ENCODE measurements at regions not wholly inside any gene's neighbourhood (a gene's known extent, or its start where the extent isn't known, plus 50 kb on each side); places are given as distances from the start of the nearest gene placed in this dataset.

DNA sequence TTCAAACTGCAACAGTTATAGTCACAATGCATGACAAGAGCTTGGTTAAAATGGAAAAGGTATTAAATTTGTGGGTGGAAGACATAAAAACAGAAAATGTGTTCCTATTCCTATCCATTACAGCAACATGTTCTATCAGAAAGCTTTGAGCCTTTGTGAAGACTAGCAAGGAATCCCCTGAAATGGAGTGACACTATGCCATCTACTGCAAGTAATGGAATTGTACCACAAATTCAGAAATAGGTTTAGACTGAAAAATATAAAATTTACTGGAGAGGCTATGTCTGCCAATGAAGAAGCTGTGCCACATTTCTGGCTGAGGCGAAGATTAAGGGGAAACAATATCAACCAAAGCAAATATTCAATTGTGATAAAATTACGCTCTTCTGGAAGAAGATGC is 247.9 kb downstream of the ADAM29 start:
- TF ChIP-seq, protein P1, sequence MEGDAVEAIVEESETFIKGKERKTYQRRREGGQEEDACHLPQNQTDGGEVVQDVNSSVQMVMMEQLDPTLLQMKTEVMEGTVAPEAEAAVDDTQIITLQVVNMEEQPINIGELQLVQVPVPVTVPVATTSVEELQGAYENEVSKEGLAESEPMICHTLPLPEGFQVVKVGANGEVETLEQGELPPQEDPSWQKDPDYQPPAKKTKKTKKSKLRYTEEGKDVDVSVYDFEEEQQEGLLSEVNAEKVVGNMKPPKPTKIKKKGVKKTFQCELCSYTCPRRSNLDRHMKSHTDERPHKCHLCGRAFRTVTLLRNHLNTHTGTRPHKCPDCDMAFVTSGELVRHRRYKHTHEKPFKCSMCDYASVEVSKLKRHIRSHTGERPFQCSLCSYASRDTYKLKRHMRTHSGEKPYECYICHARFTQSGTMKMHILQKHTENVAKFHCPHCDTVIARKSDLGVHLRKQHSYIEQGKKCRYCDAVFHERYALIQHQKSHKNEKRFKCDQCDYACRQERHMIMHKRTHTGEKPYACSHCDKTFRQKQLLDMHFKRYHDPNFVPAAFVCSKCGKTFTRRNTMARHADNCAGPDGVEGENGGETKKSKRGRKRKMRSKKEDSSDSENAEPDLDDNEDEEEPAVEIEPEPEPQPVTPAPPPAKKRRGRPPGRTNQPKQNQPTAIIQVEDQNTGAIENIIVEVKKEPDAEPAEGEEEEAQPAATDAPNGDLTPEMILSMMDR (IDR thresholded peaks at IDR 0.05; ENCODE audit: extremely low read depth, missing control alignments), result no peak
- no peak for DNase-seq (ENCODE audit: low spot score)

- no peak for DNase-seq (ENCODE audit: low spot score)
- TF ChIP-seq, protein P1 (IDR thresholded peaks at IDR 0.05; ENCODE audit: extremely low read depth, missing control alignments), result no peak
Measured at GRCh38 chr4:175176710-175177109, 258.6 kb downstream of the ADAM29 start.

DNA sequence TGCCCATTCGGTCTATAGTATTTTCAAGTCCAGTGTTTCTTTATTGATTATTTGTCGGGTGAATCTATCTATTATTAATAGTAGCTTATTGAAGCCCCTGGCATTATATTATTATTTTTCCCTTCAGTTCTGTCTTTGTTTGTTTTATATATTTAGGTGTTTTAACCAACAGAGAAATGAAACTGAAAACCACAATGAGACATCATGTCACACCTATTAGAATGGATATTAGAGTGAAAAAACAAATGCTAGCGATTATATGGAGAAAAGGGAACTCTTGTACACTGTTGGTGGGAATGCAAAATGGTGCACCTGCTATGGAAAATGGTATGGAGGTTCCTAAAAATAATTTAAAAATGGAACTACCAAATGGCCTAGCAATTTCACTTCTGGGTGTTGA is 272.5 kb downstream of the ADAM29 start:
- TF ChIP-seq, protein P1 (IDR thresholded peaks at IDR 0.05; ENCODE audit: extremely low read depth, missing control alignments), result no peak
- DNase-seq (ENCODE audit: low spot score), result no peak

GRCh38 chr4:175198056-175198455 is 279.9 kb downstream of the ADAM29 start:
- TF ChIP-seq, protein P1 (IDR thresholded peaks at IDR 0.05; ENCODE audit: extremely low read depth, missing control alignments), result no peak
- DNase-seq (ENCODE audit: low spot score), result no peak

DNA sequence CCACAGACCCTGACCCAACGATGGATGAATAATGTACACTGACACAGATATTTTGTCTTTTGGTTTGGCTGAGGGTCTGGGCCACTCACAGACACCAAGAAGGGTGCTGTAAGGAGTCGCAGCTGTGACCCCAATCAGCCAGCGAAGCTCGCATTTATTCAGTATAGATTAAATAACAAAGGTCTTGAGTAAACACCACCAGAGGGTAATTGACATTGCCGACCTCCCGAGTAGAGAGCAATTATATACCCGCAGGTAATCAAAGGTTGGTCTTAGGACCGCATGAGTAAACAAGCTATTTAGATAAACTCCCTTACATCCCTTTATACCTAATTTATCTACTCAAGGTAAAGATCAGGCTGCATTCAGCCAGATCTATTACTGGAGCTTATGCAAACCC is 297.1 kb downstream of the ADAM29 start:
- DNase-seq (ENCODE audit: low spot score), result no peak
- TF ChIP-seq, protein P1 (IDR thresholded peaks at IDR 0.05; ENCODE audit: extremely low read depth, missing control alignments), result no peak

GRCh38 chr4:175215657-175216056 is 297.5 kb downstream of the ADAM29 start:
- no peak for DNase-seq (ENCODE audit: low spot score)
- TF ChIP-seq, protein P1 (IDR thresholded peaks at IDR 0.05; ENCODE audit: extremely low read depth, missing control alignments), result no peak

- DNase-seq (ENCODE audit: low spot score), result no peak
- TF ChIP-seq, protein P1 (IDR thresholded peaks at IDR 0.05; ENCODE audit: extremely low read depth, missing control alignments), result no peak
Measured at GRCh38 chr4:175229154-175229553, 311.0 kb downstream of the ADAM29 start.

All from GM20000 (cell line).